NCI-H345 treated with DMSO at 0.1 percent for 48 hours (cell line): ENCODE measurements at regions not wholly inside any gene's neighbourhood (a gene's known extent, or its start where the extent isn't known, plus 50 kb on each side); places are given as distances from the start of the nearest gene placed in this dataset.

Experiments used
- DNase-seq: peaks from one replicate; lab custom pipeline; 2025; ENCODE audit not compliant: unreplicated experiment; lab: John Stamatoyannopoulos, UW

DNA sequence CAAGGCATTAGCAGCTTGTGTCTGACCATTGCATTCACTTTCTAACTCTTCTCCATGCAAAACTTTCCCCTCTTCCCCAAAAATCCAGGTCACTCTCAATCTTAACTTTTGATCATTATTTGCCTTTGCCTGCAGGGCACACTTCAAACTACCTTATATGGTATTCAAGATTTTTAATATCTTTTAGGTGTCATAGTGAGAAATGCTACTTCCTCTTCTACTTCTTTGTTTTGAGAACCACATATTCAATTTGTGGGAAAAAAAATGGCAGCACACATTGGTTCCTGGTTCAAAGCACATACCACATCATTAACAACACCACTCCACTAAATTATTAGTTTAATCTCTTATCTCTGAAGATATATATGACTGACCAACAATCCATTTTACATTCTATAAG is 1267.0 kb upstream of the CITED2 start:
- DNase-seq: no peak

DNA sequence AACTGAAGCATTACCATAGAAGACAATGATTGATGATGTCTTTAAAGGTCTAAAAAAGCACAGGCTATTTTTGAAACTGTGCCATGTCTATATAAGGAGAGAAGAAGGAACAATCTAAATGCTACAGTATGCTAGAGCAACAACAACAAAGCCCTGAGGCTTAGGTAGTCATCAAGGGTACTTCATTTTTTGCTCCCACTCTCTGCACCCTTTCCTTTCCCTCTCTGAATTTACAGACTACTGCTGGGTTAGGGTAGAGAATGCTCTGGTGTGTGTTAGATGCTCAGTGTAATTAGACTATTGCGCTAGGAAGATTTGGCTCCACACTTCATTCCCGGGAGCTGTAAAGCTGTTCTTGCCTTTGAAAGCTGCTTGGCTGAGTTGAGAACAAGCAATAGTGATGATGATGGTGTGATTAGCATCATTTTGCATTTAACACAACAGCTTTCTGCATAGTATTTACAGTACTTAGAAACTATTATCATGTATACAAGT is 1262.5 kb upstream of the CITED2 start:
- DNase-seq: peak; percentile 25

DNA sequence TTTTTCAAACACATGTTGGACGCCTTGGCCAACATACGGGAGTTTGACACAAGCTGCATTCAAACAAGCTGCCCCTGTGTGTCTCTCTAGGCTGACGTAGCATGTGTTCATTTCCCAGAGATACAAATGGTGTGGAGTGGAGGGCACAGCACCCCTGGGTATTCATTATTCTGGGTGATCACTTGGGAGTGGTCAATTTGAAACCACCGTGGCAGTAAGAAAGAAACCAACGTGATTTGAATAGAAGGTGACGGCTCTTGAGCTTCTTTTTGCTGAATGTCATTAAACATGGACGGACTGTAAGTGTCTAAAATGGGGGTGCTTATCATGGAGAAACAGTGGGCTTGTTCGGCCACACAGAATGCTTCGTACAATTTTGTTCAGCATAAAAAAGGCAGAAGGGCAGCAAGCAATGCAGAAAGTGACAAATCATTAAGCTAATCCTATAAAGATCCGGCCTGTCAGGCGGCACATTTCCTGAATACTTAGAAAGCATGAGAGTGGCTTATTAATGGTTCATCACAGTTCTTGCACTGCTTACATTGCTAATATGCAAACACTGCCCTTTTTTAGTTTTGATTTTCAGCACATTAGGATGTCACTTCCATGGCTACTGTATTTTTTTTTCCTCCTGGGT is 1261.9 kb upstream of the CITED2 start:
- peak; percentile 31 for DNase-seq

DNA sequence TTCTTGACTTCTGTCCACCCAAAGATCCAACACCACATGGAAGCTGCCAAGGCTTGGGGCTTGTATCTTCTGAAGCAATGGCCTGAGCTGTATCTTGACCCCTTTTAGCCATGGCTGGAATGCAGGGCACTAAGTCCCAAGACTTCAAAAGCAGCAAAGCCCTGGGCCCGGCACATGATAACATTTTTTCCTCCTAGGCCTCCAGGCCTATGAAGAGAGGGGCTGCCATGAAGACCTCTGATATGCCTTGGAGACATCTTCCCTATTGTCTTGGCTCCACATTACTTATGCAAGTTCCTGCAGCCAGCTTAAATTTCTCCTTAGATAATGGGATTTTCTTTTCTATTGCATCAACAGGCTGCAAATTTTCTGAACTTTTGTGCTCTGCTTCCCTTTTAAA is 1252.6 kb upstream of the CITED2 start:
- DNase-seq: no peak

DNA sequence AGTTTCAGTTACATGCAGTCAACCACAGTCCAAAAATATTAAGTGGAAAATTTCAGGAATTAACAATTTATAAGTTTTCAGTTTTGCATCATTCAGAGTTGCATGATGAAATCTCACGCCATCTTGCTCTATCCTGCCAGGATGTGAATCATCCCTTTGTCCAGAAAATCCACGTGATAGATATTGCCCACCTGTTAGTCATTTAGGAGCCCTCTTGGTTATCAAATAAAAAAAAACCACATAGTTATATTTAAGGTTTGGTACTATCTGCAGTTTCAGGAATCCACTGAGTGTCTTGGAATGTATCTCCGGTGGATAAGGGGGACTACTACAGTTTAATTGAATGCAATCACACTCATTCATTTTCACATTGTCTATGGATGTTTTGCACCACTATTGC is 1249.0 kb upstream of the CITED2 start:
- DNase-seq: no peak

DNA sequence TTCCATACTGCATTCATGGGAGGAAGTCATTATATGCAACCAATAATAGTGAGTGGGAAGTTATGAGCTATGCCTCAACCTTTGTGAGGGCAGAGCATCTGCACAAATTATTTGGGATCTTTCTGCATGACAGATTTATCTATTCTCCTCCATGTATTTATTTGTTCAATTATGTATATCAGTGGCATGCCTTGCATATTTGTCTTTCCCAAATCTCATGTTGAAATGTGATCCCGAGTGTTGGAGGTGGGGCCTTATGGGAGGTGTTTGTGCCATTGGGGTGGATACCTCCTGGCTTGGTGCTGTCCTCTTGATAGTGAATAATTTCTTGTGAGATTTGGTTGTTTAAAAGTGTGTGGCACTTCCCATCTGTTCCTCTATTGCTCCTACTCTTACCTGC is 1246.0 kb upstream of the CITED2 start:
- DNase-seq: no peak

- DNase-seq: no peak
Measured at GRCh38 chr6:140609956-140610355, 1235.5 kb upstream of the CITED2 start.

DNA sequence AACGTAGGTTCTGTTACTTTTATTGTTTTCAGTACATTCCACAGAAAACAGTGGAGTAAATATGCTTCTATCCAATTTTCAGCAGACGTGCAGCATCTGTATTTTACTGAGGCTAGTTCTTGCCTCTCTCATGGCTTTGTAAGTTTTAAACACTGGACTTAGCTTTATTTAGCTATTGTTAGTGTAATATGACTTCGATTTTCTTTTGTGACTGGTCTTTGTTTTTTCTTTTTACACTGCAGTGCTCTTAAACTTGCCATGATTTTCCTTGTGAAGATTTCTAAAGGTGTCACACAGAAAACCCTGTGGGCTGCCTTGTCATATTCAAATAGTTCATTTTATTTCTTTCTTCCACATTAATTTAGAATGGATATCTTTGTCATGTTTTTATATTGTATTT is 1234.9 kb upstream of the CITED2 start:
- DNase-seq: no peak

- DNase-seq: no peak
Measured at GRCh38 chr6:140604786-140605185, 1230.3 kb upstream of the CITED2 start.

DNA sequence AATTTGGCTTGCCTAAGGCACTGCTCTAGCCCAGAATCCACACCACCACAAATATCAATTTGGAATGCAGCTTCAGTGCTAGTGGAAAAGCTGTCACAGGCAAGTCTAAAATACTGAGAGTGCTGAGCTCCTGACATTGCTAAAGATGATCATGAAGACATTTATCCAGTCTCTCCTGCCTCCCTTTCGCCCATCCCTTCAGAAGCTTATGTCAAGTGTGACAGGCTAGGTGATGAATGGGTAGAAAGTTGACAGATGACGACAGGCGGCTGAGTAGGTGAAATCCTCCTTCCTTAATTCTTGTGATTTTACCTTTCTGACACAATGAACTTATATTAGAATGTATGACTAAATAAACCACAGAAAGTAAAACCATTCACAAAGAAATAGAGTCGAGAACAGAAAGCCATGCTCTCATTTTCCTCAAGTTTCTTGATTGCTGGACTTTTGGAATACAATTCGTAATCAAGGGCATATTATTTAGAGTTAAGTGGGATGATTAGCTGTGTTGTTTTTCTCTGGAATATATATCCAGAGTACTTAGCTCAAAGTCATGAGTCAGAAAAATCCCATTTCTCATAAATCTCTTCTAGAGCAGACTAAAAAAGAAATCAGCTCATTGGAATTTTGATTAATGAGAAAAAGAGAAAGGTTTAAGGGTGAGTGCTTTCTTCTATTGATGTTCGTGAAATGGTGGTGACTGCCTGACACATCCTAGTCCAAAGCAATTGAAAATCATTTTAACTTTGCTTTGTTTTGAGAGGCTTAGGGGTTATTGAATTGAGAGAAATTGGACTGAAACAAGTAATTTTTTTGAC is 1228.2 kb upstream of the CITED2 start:
- DNase-seq: no peak

DNA sequence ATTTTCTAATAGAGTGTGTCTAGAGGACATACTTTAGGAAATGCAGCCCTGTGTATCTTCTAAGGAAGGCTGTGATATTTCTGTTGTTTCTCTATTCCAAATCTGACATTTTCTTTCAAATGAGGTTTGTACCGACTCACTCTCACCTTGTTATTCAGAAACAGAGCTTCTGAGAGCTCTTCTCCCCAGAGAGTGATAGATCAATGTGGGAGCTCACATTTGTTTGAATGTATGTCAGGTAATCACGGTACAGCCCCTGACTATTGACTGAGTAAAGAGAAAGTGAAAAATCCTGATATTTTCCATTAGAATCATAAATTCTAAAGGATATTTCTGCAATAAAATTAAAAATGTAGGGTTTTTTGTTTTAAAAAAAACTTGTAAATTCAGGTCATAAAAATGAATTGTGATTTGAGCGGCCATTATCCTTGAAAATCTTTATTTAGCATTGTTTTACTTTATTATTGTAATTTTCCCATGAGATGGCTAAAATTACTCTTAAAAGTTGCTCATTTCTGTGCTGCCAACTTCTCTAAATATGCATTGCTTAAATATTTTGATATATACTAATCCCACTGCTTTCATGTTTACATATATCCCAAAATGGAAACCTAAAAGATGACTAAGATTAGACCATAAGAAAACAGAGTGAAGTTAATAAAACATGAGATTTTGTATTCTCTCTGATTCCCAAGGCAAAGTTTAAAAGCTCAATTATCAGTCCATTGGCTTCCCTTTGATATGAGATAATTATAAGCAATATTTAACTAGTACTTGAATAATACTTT is 1226.8 kb upstream of the CITED2 start:
- no peak for DNase-seq

- DNase-seq: no peak
Measured at GRCh38 chr6:140599916-140600315, 1225.5 kb upstream of the CITED2 start.

GRCh38 chr6:140597181-140597580 is 1222.7 kb upstream of the CITED2 start:
- no peak for DNase-seq

- DNase-seq: no peak
Measured at GRCh38 chr6:140594806-140595128, 1220.3 kb upstream of the CITED2 start.

DNA sequence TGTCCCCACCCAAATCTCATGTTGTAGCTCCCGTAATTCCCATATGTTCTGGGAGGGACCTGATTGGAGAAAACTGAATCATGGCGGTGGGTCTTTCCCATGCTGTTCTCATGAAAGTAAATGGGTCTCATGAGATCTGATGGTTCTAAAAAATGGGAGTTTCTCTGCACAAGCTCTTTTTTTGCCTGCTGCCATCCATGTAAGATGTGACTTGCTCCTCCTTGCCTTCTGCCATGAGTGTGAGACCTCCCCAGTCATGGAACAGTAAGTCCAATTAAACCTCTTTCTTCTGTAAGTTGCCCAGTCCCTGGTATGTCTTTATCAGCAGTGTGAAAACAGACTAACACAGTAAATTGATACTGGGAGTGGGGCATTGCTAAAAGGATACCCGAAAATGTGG is 1218.4 kb upstream of the CITED2 start:
- DNase-seq: no peak

- no peak for DNase-seq
Measured at GRCh38 chr6:140590641-140591040, 1216.2 kb upstream of the CITED2 start.

DNA sequence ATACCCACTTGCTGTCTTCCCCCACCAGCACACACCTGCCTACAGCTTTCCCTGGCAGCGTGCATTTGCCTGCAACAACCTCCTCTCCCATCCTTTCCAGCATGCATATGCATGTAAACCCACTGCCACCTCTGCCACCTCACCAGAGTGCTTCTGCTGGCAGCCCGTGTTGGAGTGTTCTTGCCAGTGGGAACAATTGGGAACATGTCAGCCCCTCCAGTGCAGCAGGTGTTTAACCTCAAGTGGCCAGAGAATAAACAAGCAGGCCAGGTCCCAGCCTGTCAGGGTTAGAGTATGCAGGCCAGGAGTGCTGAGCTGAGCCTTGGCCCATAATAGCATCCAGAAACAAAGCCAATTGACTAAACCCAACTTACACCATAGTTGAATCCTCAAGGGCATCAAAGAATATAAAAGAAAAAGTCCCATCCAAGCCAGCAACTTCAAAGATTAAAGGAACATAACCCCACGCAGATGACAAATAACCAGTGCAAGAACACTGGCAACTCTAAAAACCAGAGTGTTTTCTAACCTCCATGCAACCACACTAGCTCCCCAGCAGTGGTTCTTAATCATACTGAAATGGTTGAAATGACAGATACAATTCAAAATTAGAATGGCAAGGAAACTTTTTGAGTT is 1212.1 kb upstream of the CITED2 start:
- peak; percentile 76 for DNase-seq

- no peak for DNase-seq
Measured at GRCh38 chr6:140581601-140582000, 1207.2 kb upstream of the CITED2 start.

DNA sequence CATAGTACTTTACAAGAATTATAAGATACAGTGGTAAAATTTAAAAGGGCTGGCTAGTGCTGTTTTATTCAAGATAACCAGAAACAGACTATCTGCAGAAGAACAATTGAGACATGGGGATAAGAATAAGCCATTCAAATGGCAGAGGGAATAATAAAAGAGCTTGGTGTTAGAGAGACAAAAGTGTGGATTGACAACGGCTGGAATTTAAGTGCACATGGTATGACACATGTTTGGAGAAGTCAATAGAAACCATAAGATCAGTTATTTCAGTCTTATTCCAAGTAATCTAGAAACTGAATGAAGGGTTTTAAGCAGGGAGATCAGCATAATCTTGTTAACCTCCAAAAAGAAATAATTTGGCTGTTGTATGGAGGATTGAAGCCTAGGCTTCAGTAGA is 1205.5 kb upstream of the CITED2 start:
- DNase-seq: no peak

DNA sequence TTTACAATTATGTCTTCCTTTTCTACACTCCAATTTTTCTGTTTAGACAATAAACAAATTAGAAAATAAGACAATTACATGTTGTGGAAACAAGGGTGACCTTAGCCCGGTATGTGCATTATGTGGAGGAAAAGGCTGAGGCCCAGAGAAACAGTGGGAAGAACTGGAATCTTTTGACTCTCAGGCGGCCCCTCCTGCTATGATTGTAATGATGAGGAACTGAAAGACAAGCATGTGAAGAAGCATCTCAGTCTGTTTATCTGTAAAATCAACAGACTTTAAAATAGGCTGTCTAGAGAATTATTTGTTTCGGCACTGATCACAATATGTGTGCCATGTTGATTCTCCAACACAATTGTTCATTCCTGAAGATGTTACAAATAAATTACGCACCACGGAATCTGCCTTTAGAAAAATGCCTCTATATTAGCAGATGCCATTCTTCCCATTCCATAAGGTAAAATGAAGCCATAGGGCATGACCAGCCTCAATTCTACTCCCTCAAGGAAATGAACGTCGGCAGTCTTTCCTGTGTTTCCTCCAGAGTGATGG is 1201.6 kb upstream of the CITED2 start:
- no peak for DNase-seq

DNA sequence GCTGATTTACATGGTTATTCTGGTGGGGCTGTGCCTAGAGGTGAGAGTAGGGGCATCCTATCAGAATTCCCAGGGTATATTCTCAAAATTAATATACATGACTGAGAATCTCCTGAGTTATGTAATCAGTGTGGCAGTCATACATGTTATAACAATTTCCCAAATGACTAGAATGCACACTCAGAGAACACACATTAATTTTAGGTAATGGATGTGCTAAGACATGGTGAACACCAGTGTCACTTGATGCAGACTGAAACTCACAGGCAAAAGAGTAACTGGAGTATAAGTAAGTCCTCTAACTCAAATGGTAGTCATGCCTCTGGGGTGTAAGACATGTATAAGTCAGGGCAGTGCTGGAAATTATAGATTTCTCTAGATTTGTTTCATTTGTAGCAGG is 1198.4 kb upstream of the CITED2 start:
- DNase-seq: no peak
